Right forelimb (tissue), 1 donor: ENCODE measurements at regions not wholly inside any gene's neighbourhood (a gene's known extent, or its start where the extent isn't known, plus 50 kb on each side); places are given as distances from the start of the nearest gene placed in this dataset.

ENCODE experiments used
- DNase-seq: peaks from one replicate; pipeline ENCODE4 v3.0.0-alpha.2; 2018

DNA sequence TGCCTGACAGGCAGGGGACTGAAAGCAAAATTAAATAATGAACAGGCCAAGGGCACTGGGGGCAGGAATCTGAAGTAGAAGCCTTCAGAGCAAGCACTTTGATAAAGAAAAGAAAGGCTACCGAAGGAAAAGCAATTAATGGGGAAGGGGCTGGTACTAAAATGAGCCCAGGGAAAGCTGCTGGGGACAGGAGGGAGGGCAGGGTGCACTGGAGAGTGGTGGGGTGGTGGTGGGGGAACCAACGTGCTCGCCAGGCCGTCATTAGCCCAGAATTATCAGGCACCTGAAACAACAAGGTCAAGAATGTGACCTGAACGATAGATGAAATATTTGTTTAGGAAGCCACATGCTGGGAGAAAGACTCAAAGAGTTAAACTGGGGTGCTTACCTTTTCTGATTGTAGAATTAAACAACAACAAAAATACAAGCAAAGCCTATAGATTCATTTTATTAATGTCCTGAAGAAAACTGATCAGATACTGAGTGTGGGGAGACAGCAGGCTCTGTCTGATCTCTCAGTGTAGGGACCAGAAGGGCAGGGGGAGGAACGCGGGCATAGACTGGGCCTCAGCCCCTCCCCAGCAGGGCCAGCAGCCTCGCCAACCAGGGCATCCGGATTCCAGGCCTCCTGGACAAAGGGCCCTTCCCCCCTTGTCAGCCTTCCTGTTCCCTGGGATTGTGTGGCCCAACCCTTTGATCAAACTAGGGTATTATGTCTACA, 239.7 kb upstream of the KLF3 start:
- DNase-seq, result no peak

DNA sequence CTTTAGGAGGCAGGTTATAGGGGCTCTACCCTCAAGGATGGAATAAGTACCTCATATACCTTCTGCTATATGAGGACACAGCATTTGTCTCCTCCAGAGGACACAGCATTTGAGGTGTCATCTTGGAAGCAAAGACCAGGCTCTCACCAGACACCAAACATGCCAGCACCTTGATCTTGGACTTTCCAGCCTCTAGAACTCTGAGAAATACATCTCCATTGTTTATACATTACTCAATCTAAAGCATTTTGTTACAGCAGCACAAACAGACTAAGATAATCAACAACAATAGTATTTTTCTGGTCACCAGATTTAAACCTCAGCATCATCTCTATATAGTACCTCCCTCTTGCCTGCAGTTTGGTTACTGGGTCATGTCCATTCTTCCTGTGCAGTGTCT, 237.5 kb upstream of the KLF3 start:
- no peak for DNase-seq

DNA sequence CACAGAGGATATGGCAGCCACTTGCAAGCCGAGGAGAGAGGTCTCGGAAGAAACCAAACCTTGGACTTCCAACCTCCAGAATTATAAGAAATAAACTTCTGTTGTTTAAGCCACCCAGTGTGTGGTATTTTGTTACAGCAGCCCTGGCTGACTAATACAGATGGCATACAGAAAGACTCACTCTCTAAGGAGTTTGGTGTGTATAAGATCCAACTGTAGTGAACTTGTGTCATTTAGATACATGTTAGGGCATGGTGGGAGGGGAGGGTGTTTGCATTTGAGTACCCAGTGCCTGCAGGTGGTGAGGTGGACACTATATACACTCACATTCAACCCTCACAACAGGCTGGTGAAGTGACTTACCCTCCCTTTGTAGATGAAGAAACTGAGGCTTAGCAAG, 233.2 kb upstream of the KLF3 start:
- DNase-seq, result no peak

DNA sequence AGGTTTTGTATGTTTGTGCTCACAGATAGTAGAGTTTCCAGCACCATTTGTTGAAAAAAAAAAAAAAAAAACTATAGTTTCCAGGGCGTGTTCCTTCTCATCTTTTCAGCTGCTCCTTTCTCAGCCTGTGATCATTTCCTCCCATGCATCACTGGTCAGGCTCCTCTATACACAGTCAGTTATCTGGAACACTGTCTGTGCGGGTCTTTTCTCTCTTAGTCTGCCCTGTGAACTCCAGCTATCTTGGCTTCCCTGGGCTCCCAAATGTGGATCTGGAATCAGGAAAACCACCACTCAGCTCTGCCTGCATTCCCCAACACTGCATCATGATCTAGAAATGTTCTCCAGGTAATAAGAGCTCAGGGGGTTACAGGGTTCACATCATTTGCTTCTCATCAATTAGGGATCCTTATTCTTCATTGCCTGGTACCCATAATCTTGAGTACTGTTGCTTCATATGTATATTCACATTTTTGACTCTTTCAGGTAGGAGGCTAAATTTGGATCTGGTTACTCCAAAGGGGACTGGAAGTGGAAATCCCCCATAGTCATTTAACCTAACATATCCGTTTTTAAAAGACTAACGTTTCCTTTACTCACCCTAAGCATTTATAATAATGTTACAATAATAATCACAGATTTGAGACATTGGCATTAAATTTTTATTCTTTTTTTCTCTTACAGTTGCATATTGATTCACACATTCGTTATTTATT, 221.8 kb upstream of the KLF3 start:
- DNase-seq, result no peak

DNA sequence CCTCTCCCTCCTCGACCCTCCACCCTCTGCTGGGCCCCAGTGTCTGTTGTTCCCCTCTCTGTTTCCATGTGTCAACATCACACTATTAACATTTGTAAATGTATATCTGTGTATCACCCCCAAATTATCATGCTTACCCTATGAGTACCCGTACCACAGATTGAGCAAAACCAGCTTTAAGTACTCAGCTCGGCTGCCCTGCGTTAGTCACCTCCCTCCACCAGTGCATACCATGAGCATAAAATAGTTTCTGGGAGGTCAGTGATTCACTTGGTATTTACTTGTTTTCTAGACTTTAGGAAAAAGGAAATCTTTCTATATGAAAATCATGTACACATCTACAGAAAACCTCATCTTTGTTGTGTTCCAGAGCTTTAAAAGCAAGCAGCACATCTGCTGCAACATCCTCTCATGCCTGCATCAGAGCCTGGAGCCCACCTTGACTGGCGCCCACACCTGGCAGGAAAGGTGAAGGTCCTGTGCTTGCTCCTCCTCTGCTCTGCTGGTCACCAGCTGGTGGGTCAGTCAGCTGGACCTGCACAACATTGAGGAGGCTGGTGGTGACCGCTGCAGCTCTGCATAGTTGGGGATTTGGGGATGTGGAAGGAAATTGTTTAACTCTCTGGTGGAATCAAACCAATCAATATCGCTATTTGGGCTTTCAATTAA, 214.4 kb upstream of the KLF3 start:
- DNase-seq, result no peak

DNA sequence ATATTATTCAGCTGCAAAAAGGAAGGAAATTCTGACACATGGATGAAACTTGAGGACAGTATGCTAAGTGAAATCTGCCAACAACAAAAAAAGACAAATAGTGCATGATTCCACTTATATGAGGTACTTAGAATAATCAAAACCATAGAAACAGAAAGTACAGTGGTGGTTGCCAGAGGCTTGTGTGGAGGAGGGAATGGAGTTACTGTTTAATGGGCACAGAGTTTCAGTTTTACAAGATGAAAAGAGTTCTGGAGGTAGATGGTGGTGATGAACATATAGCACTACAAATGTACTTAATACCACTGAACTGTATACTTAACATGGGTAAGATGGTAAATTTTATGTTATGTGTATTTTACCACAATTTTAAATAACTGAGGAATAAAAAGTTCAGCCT, 212.0 kb upstream of the KLF3 start:
- DNase-seq, result no peak

DNA sequence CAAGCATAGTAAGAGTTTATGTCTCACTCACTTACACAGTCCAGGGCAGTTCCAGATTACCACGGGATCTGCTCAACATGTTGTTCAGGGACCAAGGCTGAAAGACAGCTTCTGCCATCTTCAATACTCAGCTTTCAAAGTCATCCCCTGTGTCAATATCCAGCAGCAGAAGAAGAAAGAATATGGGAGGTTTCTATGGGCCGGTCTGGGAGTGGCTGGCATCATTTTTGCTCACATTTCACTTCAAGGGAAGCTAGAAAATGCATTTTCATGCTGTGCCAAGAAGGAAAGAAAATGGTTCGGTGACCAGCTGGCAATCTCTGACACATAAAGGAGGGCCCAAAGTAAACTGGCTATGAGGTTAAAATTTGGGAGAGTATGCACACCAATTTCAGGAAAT, 211.5 kb upstream of the KLF3 start:
- DNase-seq, result no peak

DNA sequence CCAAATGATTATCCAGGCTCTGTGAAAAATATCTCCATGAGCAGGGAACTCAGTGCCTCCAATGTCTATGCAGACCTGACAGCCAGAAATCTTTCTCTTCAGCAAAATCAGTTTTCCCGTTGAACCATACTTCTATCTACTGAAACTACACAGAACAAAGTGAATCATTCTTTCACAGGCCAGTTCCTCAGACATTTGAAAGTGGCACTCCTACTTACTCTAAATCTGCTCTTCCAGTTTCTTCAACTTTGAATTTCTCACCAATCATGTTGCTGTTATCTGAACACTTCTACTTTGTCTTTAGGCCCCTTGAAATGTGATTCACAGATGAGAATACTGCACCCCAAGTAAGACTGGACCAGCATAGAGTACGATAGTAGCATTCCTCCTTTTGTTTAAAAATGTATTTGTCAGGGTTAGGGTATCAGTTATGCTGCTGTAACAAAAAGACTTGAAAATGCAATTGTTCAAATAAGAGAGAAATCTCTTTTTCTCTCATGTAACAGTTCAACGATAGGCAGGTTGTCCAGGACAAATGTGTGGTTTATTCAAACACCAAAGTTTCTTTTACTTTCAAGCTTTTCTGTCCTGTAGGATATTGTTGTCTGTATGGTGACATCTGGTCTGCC, 210.6 kb upstream of the KLF3 start:
- DNase-seq, result no peak

DNA sequence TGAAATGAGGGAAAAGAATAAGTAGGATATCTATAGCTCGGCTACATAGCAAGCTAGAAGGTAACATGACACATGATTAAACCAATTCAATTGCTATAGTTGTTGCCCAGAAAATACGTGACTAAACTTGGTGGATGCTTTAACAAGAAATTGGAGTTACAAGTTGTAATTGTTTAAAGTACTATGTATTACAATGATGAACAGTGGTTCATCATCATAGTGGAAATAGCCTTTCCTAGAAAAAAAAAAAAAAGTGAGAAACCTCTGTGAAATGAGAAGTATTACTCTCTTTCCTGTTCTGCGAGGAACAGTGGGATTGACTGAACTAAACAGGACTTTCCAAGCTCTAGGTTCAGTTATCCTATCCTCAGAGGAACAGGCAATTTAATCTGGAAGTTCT, 209.7 kb upstream of the KLF3 start:
- no peak for DNase-seq

DNA sequence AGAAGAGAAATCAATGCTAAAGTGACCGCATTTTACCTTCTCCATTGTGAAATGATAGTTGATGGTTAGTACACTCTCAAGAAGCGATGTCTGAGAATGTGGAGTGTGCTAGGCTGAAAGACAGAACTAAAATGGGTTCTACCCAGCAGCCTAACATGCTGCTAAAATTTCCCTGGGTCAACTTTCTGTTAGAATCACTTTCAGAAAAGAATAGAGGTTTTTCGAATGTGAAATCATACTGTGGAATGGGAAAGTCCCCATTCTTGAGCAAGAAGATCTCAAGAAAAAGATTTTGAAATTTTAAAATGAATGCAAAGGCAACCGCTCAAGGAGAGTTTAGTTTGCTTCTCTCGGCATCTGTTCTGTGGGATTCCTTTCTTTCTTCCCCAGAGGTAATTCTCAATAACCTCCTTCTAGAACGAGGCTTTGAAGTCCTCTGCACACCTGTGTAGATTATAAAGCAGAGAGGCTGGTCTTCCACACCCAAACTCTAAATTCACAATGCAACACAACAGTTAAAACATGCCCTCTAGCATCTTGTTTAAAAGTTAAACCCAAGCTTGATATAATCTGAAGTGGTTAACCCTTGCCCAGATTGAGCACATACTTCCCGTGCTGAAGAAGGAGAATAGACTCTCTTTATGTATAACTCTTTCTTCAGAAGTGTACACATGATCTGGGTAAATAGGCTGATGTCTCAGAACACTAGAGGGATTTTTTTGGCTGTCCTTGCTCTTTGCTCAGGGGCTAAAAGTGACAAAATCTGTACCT, 208.7 kb upstream of the KLF3 start:
- no peak for DNase-seq

DNA sequence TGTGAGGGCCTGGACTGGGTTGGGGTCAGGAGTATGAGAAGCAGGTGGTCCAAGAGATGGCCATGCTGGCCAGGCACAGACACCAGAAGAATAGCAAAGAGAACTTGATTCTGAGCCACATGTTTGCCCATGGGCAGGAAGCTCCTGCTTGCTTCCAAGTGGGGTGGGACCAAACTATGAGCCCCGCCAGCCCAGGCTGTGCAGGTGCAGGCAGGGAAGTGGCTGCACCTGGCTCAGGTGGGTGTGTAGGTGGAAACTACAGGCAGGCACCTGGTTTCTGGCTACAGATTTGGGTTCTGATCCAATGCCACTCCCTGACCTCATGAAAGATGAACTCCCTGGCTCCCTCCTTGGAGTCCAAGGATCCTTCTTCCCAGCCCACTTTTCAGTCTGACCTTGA, 207.9 kb upstream of the KLF3 start:
- DNase-seq, result no peak

DNA sequence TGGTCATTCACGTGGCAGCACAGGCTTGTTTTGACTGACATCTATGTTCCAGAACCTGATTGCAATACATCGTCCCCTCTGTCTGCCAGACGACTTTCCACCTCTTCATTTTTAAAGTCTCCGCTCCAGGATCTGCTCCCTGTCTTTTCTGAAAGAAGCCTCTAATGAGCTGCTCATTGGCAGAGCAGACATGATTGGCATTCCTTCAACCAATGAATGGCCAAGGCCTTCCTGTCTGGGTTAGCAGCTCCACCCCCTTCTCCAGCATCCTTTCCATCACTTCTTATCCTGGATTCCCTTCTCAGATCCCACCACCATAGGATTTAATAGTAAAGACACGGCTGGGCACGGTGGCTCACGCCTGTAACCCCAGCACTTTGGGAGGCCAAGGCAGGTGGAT, 202.7 kb upstream of the KLF3 start:
- no peak for DNase-seq

DNA sequence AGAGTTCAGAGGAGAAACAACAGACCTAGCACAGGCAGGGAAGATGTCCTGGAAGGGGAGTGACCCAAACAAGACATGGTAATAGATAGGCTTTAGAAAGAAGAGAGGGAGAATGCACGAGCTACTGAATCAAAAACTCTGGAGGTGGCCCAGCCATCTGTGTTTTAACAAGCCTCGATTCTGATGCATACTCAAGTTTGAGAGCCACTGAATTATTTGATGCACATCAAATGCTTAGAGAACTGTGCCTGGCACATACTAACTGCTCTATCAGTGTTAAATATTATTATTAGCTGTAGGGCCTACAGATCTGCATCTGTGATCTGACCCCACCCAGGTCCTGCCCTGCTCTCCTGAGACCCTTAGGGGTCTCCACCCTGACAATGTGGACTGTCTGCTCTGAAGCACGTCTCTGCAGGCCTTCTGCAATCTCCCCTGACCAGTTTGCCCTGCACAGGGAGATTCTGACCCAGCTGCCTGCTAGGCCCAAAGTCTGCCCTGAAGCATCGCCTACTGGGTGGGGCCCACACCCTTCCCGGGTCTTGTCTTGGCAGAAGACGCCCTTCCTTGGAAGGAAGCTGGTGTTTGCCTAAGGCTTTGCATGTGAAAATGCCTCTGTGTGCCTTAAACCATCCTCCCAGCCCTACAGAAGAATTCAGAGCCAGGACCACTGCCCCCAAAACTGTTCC, 201.5 kb upstream of the KLF3 start:
- DNase-seq, result no peak

DNA sequence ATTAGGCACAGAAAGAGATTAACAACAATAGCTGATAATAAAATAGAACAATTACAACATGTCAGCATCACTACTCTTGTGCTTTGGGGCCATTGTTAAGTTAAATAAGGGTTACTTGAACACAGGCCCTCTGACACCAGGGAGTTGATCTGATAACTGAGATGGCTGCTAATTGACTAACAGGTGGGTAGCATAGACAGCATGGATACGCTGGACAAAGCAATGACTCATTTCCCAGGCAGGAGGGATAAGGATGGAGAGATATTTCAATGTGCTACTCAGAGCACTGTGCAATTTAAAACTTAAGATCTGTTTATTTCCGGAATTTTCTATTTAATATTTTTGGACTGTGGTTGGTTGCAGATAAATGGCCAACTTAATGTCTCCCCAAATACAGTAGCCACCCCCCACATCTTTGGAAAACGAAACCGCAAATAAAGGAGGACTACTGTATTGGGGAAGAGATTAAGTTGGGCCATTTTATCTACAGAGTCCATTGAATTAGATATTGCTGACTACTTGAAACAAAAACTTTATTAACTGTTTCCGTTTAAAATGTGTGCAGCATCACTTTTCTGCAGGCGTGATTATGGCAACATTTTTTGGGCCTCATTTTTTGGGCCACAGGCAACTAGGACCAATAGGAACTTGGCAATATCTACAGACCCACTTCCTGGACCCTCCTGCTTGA, 200.6 kb upstream of the KLF3 start:
- DNase-seq, result no peak

DNA sequence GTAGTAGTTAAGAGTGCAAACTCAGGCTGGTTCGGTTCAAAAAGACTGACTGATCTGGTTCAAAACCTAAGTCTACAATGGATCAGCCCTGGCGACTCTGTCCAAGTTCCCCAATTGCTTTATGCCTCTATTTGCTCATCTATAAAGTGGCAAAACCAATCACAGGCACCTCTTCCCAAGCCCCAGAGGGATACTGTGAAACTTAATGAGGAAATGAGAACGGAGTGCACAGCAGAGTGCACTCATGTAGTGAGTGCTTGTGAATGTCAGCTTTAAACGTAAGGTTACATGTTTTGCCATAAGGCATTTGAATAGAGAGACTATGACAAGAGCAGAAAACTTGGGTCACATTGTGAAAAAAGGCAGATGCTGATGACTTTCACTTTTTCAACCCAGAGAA, 199.7 kb upstream of the KLF3 start:
- DNase-seq, result no peak

DNA sequence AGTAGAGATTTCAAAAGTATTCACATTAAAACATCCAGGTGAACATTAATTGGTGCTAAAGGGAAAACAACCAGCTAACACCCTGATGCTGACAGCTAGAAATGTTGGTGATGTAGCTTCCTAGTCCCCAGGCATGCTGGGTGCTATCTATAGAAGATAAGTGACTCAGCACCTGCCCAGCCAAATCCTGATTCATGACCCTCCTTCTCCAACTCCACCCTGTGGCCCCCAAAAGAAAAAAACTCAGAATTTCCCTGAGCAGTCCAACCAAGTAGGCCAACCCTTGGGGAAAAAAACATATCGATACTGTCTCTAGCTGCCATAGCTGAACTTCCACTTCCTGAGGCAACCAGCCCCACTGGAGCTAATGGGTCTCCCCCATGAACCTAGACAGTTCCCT, 197.6 kb upstream of the KLF3 start:
- DNase-seq, result no peak

DNA sequence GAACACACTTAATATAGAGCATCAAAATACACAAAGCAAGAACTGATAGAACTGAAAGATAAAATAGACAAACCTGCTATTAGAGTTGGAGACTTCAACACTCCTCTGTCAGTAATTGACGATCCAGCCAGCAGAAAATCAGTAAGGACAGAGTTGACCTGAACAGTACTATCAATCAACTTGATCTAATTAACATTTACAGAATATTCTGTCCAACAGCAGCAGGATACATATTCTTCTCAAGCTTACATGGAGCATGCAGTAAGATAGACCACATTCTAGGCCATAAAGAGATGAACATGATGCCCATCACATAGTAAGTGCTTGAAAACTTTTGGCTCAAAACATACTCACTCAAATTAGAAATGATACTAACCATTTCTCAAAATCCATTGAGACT, 196.7 kb upstream of the KLF3 start:
- no peak for DNase-seq

DNA sequence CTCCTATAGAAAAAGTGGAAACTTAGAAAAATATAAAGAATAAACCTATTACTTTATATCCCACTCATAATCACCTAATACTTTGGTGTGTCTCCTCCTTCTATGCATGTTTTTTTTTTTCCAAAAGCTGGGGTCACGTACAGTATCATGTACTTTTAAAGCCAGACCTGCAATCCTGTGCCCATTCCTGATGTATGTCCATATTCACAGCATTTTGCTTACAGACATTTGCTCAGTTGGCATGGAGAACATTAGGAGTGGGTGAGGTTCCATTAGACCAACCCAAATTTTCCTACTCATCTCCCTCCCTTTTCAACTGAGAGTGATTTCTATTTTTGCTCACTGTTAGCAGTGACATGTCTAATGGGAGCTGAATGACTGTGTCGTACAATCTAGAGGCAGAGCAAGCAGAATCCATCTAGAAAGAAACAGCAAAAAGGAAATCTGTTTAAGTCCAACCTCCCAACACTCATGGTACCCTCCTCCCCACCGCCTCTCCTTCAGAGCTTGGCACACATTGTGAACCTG, 195.6 kb upstream of the KLF3 start:
- no peak for DNase-seq

DNA sequence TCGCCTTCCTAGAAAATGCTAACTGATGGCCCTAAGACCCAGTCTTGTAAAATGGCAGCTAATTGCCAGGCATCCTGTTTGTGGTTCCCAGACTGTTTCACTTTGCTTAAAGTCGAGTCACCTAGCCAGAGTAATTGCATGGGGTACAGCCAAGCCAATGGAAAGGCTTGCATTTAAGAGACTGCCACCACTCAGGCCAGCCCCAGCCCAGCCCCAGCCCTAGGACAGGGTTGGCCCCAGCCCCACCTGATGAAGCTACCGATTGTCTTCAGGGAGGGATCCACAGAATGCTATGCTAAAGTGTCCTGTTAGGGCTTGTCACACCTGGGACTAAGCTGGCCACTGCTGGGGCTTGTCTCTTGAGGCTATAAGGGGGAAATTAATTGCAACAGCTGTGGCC, 194.6 kb upstream of the KLF3 start:
- DNase-seq, result no peak

DNA sequence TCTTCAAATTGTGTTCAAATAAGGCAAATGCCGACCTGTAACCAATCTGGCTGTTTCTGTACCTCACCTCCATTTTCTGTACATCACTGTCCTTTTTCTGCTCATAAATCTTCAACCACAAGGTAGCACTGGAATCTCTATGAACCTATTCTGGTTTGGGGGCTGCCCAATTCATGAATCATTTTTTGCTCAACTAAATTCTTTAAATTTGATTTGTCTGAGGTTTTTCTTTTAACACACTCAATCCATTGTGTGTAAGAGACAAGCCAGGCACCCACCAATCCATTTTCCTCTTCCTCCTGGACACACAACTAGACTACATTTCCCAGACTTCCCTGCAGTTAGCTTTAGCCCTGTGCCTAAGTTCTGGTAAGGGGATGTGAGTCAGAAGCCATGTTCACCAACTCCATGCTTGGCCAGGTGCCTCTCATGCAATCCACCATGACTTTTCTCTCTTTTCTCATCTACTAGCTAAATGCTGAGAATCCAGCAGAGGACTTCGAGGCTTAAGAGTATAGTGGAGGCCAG, 193.2 kb upstream of the KLF3 start:
- no peak for DNase-seq

DNA sequence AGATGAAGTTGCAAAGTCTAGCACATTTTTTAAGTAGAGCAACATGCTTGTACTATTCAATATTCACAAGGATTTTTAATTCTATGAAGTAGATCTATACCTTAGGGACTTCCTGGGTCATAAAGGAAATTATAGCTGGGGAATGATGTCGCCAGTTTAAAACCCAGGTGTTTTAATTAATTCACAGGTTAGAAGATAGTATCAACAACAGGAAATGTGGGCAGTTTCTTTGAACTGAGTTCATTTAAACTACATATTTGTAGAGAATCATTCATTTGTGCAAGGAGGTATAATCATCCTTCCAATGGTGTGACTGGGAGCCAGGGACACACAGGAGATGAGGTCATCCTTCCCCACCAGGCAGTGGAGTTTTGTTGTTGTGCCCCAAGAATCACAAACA, 181.3 kb upstream of the KLF3 start:
- DNase-seq, result no peak
